ENCODE measurements at regions not wholly inside any gene's neighbourhood (a gene's known extent, or its start where the extent isn't known, plus 50 kb on each side); places are given as distances from the start of the nearest gene placed in this dataset.

- no peak for DNase-seq
Observed at GRCh38 chr13:40152145-40152544, 496.7 kb downstream of the COG6 start.

- no peak for DNase-seq
Observed at GRCh38 chr13:40152922-40153321, 497.5 kb downstream of the COG6 start.

GRCh38 chr13:40153516-40153915 lies 498.1 kb downstream of the COG6 start:
- DNase-seq, result no peak

GRCh38 chr13:40155201-40155600 lies 499.7 kb downstream of the COG6 start:
- DNase-seq, result no peak

GRCh38 chr13:40158218-40158617 lies 502.8 kb downstream of the COG6 start:
- DNase-seq, result no peak

GRCh38 chr13:40158757-40159156 lies 503.3 kb downstream of the COG6 start:
- DNase-seq, result no peak

GRCh38 chr13:40159736-40160135 lies 504.3 kb downstream of the COG6 start:
- no peak for DNase-seq

GRCh38 chr13:40160618-40161350 lies 505.3 kb downstream of the COG6 start:
- DNase-seq, result no peak

GRCh38 chr13:40161351-40161810 lies 505.1 kb downstream of the FOXO1 start:
- DNase-seq, result no peak

- DNase-seq, result no peak
Observed at GRCh38 chr13:40161931-40162330, 504.5 kb downstream of the FOXO1 start.

GRCh38 chr13:40163066-40164000 lies 503.1 kb downstream of the FOXO1 start:
- DNase-seq, result no peak

- no peak for DNase-seq
Observed at GRCh38 chr13:40164133-40164532, 502.3 kb downstream of the FOXO1 start.

GRCh38 chr13:40165316-40165932 lies 501.0 kb downstream of the FOXO1 start:
- DNase-seq, result no peak

GRCh38 chr13:40167327-40167726 lies 499.1 kb downstream of the FOXO1 start:
- DNase-seq, result no peak

GRCh38 chr13:40168425-40169166 lies 497.8 kb downstream of the FOXO1 start:
- DNase-seq, result no peak

GRCh38 chr13:40169476-40169875 lies 497.0 kb downstream of the FOXO1 start:
- DNase-seq, result no peak

GRCh38 chr13:40170091-40170490 lies 496.4 kb downstream of the FOXO1 start:
- DNase-seq, result no peak

- DNase-seq, result no peak
Observed at GRCh38 chr13:40170982-40171381, 495.5 kb downstream of the FOXO1 start.

GRCh38 chr13:40171566-40171965 lies 494.9 kb downstream of the FOXO1 start:
- DNase-seq, result no peak

- DNase-seq, result no peak
Observed at GRCh38 chr13:40172149-40172591, 494.3 kb downstream of the FOXO1 start.

- DNase-seq, result no peak
Observed at GRCh38 chr13:40172878-40173277, 493.6 kb downstream of the FOXO1 start.

- no peak for DNase-seq
Observed at GRCh38 chr13:40175639-40176038, 490.8 kb downstream of the FOXO1 start.

- no peak for DNase-seq
Observed at GRCh38 chr13:40176242-40176641, 490.2 kb downstream of the FOXO1 start.

Measured in SW 1271 (cell line).